ENCODE measurements at regions not wholly inside any gene's neighbourhood (a gene's known extent, or its start where the extent isn't known, plus 50 kb on each side); places are given as distances from the start of the nearest gene placed in this dataset.

DNA sequence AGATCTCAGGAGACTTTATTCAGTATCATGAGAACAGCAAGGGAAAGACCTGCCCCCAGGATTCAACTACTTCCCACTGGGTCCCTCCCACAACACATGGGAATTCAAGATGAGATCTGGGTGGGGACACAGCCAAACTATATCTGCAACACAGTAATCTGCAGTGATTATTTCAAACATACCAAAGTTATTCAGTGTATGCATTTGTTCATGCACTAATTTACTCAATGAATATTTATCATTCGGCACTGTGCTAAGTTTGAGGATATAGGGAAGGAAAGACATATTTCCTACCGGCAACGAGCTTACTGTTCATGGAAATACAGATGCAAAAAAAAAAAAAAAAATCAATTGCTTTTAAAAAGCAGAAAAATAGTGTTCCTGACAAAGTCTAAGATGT is 91.6 kb upstream of the IMMP2L start:
- Histone ChIP-seq H4K91ac (ENCODE audit: insufficient read length, low read depth, low read length) (no peak overlapping the region), H3K23me2 (ENCODE audit: insufficient read length, low read depth, low read length, poor library complexity, severe bottlenecking) (no peaks in the 10 kb centered on the region), H2BK120ac (ENCODE audit: low read depth, low read length, poor library complexity, severe bottlenecking) (no peak overlapping the region), H2AFZ (ENCODE audit: low read length) (no peak overlapping the region), H3K9ac (ENCODE audit: extremely low read depth, insufficient read length, low read length) (no peak overlapping the region), H3K4me1 (ENCODE audit: insufficient read depth, low read length) (no peaks in the 10 kb centered on the region), H3K27me3 (ENCODE audit: insufficient read depth, low read length) (no peaks in the 10 kb centered on the region), H3K79me1 (ENCODE audit: insufficient read depth, low read depth, low read length, poor library complexity, severe bottlenecking) (no peaks in the 10 kb centered on the region), H3K18ac (ENCODE audit: insufficient read length, low read depth, low read length) (no peak overlapping the region), H2AK5ac (ENCODE audit: insufficient read length, low read length) (no peak overlapping the region), H4K20me1 (ENCODE audit: control insufficient read depth, insufficient read depth, insufficient read length) (no peaks in the 10 kb centered on the region), H2BK20ac (ENCODE audit: low read depth, low read length, poor library complexity, severe bottlenecking) (no peak overlapping the region), H3K79me2 (ENCODE audit: insufficient read depth, low read length) (no peaks in the 10 kb centered on the region), H4K8ac (replicated peaks; ENCODE audit: insufficient read length, low read depth, low read length) (no peak overlapping the region), H3K23ac (ENCODE audit: insufficient read length, low read depth, low read length) (no peak overlapping the region), H2BK12ac (ENCODE audit: insufficient read length, low read depth, low read length) (no peak overlapping the region), H3K9me3 (ENCODE audit: control insufficient read depth, low read depth, low read length) (no peaks in the 10 kb centered on the region), H2BK5ac (ENCODE audit: insufficient read length, low read length) (no peak overlapping the region), H3T11ph (ENCODE audit: low read length) (no peak overlapping the region), H3K4me2 (ENCODE audit: insufficient read depth, insufficient read length, low read length) (no peak overlapping the region), H3K27ac (ENCODE audit: insufficient read length, low read depth, low read length) (no peak overlapping the region), H4K5ac (ENCODE audit: insufficient read length, low read depth, low read length) (no peak overlapping the region), H2BK15ac (ENCODE audit: low read depth, low read length) (no peak overlapping the region), H3K14ac (ENCODE audit: insufficient read depth, low read length) (no peak overlapping the region), H3K4ac (ENCODE audit: low read depth, low read length) (no peak overlapping the region), H3K56ac (ENCODE audit: insufficient read length, low read depth, low read length) (no peak overlapping the region)
- Mint-ChIP-seq H3K9me3 (peaks cover 5 to 10% of the 10 kb centered on the region in 2 experiments; a peak in 4 of 5 replicates), H3K36me3 (ENCODE audit: insufficient read depth in 1 of 3, low read depth in 3 of 3) (peaks cover 0 to 6% (median 2%) of the 10 kb centered on the region in 3 experiments; a peak in 2 of 7 replicates), H3K4me1 (no peaks in the 10 kb centered on the region), H3K4me3 (no peak overlapping the region), H3K27me3 (ENCODE audit: low read depth) (peaks cover 2% of the 10 kb centered on the region; the same call in 1 of the 2 replicates), H3K27ac (no peak overlapping the region)
- DNase-seq = no peak
- TF ChIP-seq, protein P1, sequence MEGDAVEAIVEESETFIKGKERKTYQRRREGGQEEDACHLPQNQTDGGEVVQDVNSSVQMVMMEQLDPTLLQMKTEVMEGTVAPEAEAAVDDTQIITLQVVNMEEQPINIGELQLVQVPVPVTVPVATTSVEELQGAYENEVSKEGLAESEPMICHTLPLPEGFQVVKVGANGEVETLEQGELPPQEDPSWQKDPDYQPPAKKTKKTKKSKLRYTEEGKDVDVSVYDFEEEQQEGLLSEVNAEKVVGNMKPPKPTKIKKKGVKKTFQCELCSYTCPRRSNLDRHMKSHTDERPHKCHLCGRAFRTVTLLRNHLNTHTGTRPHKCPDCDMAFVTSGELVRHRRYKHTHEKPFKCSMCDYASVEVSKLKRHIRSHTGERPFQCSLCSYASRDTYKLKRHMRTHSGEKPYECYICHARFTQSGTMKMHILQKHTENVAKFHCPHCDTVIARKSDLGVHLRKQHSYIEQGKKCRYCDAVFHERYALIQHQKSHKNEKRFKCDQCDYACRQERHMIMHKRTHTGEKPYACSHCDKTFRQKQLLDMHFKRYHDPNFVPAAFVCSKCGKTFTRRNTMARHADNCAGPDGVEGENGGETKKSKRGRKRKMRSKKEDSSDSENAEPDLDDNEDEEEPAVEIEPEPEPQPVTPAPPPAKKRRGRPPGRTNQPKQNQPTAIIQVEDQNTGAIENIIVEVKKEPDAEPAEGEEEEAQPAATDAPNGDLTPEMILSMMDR (conservative IDR thresholded peaks at IDR 0.05) = no peak
- no CpG with 5 or more reads among the region's 3 CpGs for WGBS (ENCODE audit: extremely low coverage, insufficient read length, low lambda C conversion rate)
